ENCODE measurements at regions not wholly inside any gene's neighbourhood (a gene's known extent, or its start where the extent isn't known, plus 50 kb on each side); places are given as distances from the start of the nearest gene placed in this dataset.

- no peak for DNase-seq
Observed at GRCh38 chr11:122523846-122524805, 131.4 kb upstream of the UBASH3B start.

GRCh38 chr11:122521626-122522025 lies 133.9 kb upstream of the UBASH3B start:
- DNase-seq, result no peak

- DNase-seq, result no peak
Observed at GRCh38 chr11:122517403-122518379, 137.8 kb upstream of the UBASH3B start.

- DNase-seq, result no peak
Observed at GRCh38 chr11:122516686-122517085, 138.8 kb upstream of the UBASH3B start.

GRCh38 chr11:122513997-122514396 lies 141.5 kb upstream of the UBASH3B start:
- DNase-seq, result no peak

- DNase-seq, result no peak
Observed at GRCh38 chr11:122513328-122513727, 142.2 kb upstream of the UBASH3B start.

- no peak for DNase-seq
Observed at GRCh38 chr11:122512688-122513087, 142.8 kb upstream of the UBASH3B start.

GRCh38 chr11:122509899-122510298 lies 145.6 kb upstream of the UBASH3B start:
- no peak for DNase-seq

GRCh38 chr11:122509091-122509490 lies 146.4 kb upstream of the UBASH3B start:
- DNase-seq, result no peak

- peak; percentile 10 for DNase-seq
Observed at GRCh38 chr11:122505304-122506006, 150.1 kb upstream of the UBASH3B start.

- DNase-seq, result no peak
Observed at GRCh38 chr11:122494221-122494620, 161.3 kb upstream of the UBASH3B start.

- no peak for DNase-seq
Observed at GRCh38 chr11:122491509-122491908, 164.0 kb upstream of the UBASH3B start.

GRCh38 chr11:122488892-122489706 lies 166.4 kb upstream of the UBASH3B start:
- DNase-seq, result no peak

GRCh38 chr11:122487669-122488068 lies 167.9 kb upstream of the UBASH3B start:
- no peak for DNase-seq

- DNase-seq, result no peak
Observed at GRCh38 chr11:122486793-122487495, 168.6 kb upstream of the UBASH3B start.

- no peak for DNase-seq
Observed at GRCh38 chr11:122478986-122479385, 176.5 kb upstream of the UBASH3B start.

- DNase-seq, result no peak
Observed at GRCh38 chr11:122468965-122469364, 186.6 kb upstream of the UBASH3B start.

GRCh38 chr11:122463530-122463929 lies 192.0 kb upstream of the UBASH3B start:
- DNase-seq, result no peak

GRCh38 chr11:122459064-122459463 lies 196.5 kb upstream of the UBASH3B start:
- DNase-seq, result no peak

- no peak for DNase-seq
Observed at GRCh38 chr11:122453586-122453985, 201.9 kb upstream of the UBASH3B start.

GRCh38 chr11:122451911-122452310 lies 203.6 kb upstream of the UBASH3B start:
- DNase-seq, result no peak

Data from NCI-H1048 (cell line).